ENCODE measurements at regions not wholly inside any gene's neighbourhood (a gene's known extent, or its start where the extent isn't known, plus 50 kb on each side); places are given as distances from the start of the nearest gene placed in this dataset.

DNA sequence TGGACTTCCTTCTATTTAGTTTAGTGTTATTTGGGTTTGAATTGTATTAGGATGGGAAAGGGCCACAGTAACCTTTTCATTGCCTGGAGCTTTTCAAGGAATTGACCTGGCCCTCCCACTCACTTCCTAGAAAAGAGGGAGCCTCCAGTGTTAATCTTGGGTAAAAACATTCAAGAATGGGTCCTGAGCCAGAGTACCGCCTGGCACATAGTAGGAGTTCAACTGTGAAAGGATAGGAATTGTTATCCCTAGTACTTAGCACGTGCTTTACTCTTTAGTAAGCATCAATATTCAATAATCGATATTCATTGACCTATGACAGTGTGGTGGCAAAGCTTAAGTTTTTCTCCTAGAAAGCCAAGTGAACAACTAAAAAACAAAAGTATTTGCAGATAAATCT, 179.9 kb downstream of the IRS1 start:
- no peak for TF ChIP-seq POLR2A (IDR thresholded peaks at IDR 0.05)
- TF ChIP-seq, protein P1, sequence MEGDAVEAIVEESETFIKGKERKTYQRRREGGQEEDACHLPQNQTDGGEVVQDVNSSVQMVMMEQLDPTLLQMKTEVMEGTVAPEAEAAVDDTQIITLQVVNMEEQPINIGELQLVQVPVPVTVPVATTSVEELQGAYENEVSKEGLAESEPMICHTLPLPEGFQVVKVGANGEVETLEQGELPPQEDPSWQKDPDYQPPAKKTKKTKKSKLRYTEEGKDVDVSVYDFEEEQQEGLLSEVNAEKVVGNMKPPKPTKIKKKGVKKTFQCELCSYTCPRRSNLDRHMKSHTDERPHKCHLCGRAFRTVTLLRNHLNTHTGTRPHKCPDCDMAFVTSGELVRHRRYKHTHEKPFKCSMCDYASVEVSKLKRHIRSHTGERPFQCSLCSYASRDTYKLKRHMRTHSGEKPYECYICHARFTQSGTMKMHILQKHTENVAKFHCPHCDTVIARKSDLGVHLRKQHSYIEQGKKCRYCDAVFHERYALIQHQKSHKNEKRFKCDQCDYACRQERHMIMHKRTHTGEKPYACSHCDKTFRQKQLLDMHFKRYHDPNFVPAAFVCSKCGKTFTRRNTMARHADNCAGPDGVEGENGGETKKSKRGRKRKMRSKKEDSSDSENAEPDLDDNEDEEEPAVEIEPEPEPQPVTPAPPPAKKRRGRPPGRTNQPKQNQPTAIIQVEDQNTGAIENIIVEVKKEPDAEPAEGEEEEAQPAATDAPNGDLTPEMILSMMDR (IDR thresholded peaks at IDR 0.05) = no peak
- TF ChIP-seq POLR2AphosphoS5 (IDR thresholded peaks at IDR 0.05) = no peak
